ENCODE measurements at regions not wholly inside any gene's neighbourhood (a gene's known extent, or its start where the extent isn't known, plus 50 kb on each side); places are given as distances from the start of the nearest gene placed in this dataset.
"Not testable (repeated sequence)": the region's sequence is repeated elsewhere in the genome, so short reads cannot be mapped to it uniquely, and the experiment has no call there.

DNA sequence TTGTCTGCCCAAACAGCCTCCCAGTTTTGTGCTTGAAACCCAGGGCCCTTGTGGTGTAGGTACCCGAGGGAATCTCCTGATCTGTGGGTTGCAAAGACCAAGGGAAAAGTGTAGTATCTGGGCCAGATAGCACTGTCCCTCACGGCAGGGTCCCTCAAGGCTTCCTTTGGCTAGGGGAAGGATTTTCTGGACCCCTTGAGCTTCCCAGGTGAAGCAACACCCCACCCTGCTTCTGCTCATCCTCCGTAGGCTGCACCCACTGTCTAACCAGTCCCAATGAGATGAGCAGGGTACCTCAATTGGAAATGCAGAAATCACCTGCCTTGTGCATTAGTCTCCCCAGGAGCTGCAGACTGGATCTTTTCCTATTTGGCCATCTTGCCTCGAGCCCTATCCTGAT is 791.8 kb upstream of the MANEA start:
- H3K9me3 Mint-ChIP-seq, result peaks cover 45% of the 10 kb centered on the region
- no peaks in the 10 kb centered on the region for H3K27me3 Mint-ChIP-seq (ENCODE audit: insufficient read depth)
- peaks cover 7% of the 10 kb centered on the region; the same call in 1 of the 2 replicates for H3K36me3 Mint-ChIP-seq (ENCODE audit: low read depth)
- no peak overlapping the region for H3K4me3 Mint-ChIP-seq
- no peak overlapping the region for H3K27ac Mint-ChIP-seq
- DNase-seq, result no peak
- H3K4me1 Mint-ChIP-seq (ENCODE audit: low read depth), result no peaks in the 10 kb centered on the region
- TF ChIP-seq, protein P1, sequence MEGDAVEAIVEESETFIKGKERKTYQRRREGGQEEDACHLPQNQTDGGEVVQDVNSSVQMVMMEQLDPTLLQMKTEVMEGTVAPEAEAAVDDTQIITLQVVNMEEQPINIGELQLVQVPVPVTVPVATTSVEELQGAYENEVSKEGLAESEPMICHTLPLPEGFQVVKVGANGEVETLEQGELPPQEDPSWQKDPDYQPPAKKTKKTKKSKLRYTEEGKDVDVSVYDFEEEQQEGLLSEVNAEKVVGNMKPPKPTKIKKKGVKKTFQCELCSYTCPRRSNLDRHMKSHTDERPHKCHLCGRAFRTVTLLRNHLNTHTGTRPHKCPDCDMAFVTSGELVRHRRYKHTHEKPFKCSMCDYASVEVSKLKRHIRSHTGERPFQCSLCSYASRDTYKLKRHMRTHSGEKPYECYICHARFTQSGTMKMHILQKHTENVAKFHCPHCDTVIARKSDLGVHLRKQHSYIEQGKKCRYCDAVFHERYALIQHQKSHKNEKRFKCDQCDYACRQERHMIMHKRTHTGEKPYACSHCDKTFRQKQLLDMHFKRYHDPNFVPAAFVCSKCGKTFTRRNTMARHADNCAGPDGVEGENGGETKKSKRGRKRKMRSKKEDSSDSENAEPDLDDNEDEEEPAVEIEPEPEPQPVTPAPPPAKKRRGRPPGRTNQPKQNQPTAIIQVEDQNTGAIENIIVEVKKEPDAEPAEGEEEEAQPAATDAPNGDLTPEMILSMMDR (IDR thresholded peaks at IDR 0.05), result no peak

DNA sequence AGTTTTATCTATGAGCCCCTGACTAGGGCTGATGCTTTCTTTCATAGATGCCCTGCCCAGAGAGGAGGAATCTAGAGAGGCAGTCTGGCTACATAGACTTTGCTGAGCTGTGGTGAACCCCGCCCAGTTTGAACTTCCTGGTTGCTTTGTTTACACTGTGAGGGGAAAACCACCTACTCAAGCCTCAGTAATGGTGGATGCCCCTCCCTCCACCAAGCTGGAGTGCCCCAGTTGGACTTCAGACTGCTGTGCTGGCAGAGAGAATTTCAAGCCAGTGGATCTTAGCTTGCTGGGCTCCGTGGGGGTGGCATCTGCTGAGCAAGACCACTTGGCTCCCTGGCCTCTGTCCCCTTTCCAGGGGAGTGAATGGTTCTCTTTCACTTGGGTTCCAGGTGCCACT is 792.3 kb upstream of the MANEA start:
- H3K27ac Mint-ChIP-seq; DNase-seq; H3K27me3 Mint-ChIP-seq (ENCODE audit: insufficient read depth); H3K4me1 Mint-ChIP-seq (ENCODE audit: low read depth); H3K4me3 Mint-ChIP-seq; H3K36me3 Mint-ChIP-seq (ENCODE audit: low read depth): not testable (repeated sequence)
- peaks cover 49% of the 10 kb centered on the region for H3K9me3 Mint-ChIP-seq

DNA sequence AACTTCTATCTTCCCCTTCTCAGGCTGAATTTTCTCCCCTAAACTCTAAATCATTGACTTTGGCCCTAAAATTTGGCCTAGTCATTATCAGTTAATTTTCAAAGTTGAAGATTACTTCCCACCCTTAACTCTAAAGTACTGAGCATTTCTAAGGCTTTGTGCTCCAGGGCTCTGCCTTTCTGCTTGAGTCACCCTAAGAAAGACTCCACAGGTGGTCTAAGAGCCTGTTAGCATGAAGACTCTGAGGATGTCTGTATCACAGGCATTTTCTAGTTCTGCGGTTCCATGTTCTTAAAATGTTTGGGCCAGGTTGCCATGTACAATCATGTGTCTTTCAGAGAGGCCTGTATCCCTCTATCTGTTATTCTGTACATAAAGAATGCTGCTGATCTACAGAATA is 808.1 kb upstream of the MANEA start:
- DNase-seq, result no peak
- Mint-ChIP-seq H3K9me3 (peaks cover 24% of the 10 kb centered on the region), H3K27ac (no peak overlapping the region), H3K4me3 (no peak overlapping the region), H3K36me3 (ENCODE audit: low read depth) (no peaks in the 10 kb centered on the region), H3K4me1 (ENCODE audit: low read depth) (no peaks in the 10 kb centered on the region), H3K27me3 (ENCODE audit: insufficient read depth) (no peaks in the 10 kb centered on the region)
- TF ChIP-seq, protein P1 (IDR thresholded peaks at IDR 0.05), result no peak

DNA sequence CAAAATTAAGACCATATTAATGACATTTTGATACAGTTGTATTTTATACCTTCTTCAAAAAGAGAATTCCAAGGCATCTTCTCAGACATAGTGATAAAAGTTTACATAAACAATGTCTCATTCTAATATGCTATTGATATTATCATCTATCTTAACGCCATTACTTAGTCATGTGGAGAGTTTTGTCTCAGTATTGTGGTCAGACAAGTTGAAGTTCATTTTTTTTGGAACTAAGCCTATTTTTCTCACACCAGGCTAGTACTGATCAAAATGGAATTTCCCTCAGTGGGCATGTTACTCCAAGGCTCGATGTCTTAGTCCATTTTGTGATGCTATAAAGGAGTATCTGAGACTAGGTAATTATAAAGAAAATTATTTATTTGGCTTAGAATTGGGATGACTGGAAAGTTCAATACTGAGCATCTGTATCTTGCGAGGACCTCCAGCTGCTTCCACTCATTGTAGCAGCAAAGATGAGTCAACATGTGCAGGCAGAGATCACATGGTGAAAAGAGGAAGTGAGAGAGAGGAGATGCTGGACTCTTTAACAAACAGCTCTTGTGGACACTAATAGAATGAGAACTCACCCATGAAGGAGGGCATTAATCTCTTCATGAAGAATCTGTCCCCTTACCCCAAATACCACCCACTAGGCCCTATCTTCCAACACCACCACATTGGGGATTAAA is 825.5 kb upstream of the MANEA start:
- Mint-ChIP-seq H3K27me3 (ENCODE audit: insufficient read depth) (peaks cover 1% of the 10 kb centered on the region; the same call in 1 of the 2 replicates), H3K4me1 (ENCODE audit: low read depth) (no peaks in the 10 kb centered on the region), H3K27ac (no peak overlapping the region), H3K9me3 (peaks cover 37% of the 10 kb centered on the region), H3K36me3 (ENCODE audit: low read depth) (no peaks in the 10 kb centered on the region; the same call in 1 of the 2 replicates), H3K4me3 (no peak overlapping the region)
- TF ChIP-seq, protein P1 (IDR thresholded peaks at IDR 0.05), result no peak
- DNase-seq, result no peak

DNA sequence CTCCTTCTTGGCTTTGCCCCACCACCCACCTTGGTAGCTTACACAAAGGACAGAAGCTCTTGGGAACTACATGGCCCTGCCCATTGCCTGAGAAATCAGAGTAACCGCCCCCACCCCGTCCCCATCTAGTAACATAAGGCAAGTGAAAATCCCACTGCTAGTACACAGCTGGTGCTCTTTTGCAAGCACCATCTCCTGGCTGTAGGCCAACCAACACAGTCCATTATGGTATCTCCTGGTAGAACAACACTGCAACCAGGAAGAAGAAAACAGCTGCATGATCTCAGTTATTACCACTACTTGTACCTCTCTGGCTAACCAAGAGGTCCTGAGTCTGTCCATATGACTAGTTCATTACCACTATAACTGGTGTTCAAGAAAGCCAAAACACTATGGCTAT is 841.1 kb upstream of the MANEA start:
- peaks cover 48% of the 10 kb centered on the region for H3K9me3 Mint-ChIP-seq
- H3K27ac Mint-ChIP-seq, result no peak overlapping the region
- no peaks in the 10 kb centered on the region; the same call in 1 of the 2 replicates for H3K27me3 Mint-ChIP-seq (ENCODE audit: insufficient read depth)
- TF ChIP-seq, protein P1 (IDR thresholded peaks at IDR 0.05), result no peak
- H3K4me3 Mint-ChIP-seq, result no peak overlapping the region
- DNase-seq, result no peak
- H3K36me3 Mint-ChIP-seq (ENCODE audit: low read depth), result no peaks in the 10 kb centered on the region; the same call in 1 of the 2 replicates
- no peaks in the 10 kb centered on the region for H3K4me1 Mint-ChIP-seq (ENCODE audit: low read depth)

DNA sequence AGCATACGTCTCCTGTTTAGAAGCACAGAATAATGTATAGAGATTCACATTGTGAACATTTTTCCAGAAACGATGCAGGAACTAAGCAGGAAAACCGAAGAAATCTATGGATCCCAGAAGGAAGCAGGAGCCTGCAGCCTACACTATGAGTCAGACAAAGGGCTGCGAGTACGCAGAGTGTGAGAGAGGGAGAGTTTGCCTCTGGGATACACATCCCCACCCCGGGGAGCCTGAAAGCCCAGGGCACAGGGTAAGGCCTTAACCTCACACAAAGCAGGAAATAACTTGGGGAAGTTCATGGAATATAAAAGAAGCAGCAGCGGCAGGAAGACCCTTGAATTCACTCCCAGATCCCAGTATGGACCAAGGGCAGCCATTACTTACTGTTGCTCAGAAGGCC is 842.1 kb upstream of the MANEA start:
- TF ChIP-seq, protein P1 (IDR thresholded peaks at IDR 0.05), result no peak
- Mint-ChIP-seq H3K9me3 (peaks cover 38% of the 10 kb centered on the region), H3K27me3 (ENCODE audit: insufficient read depth) (no peaks in the 10 kb centered on the region; the same call in 1 of the 2 replicates), H3K4me1 (ENCODE audit: low read depth) (no peaks in the 10 kb centered on the region), H3K36me3 (ENCODE audit: low read depth) (no peaks in the 10 kb centered on the region; the same call in 1 of the 2 replicates), H3K27ac (no peak overlapping the region), H3K4me3 (no peak overlapping the region)
- DNase-seq, result no peak
